ENCODE measurements at regions not wholly inside any gene's neighbourhood (a gene's known extent, or its start where the extent isn't known, plus 50 kb on each side); places are given as distances from the start of the nearest gene placed in this dataset.

DNA sequence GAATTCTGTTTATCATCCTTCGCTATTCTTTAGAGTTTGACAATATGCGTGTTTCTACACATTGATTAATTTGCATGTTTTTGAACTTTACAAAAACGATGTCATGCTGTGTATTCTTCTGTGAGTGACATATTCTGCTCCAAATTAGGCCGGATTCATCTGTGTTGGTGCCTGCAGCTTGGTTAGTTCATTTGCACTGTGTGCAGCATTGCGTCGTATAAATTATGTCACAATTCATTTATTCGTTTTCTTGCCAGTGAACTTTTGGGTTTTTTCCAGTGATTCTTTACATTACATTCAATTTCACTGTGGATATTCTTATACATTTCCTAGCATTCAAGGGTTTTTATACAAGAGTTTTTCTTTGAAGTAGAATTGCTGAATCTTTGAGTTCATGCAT, 118.3 kb downstream of the KCNF1 start:
- POLR2A ChIA-PET (ENCODE audit: low non-redundant PET), result no interaction called here
- TF ChIP-seq, protein P1, sequence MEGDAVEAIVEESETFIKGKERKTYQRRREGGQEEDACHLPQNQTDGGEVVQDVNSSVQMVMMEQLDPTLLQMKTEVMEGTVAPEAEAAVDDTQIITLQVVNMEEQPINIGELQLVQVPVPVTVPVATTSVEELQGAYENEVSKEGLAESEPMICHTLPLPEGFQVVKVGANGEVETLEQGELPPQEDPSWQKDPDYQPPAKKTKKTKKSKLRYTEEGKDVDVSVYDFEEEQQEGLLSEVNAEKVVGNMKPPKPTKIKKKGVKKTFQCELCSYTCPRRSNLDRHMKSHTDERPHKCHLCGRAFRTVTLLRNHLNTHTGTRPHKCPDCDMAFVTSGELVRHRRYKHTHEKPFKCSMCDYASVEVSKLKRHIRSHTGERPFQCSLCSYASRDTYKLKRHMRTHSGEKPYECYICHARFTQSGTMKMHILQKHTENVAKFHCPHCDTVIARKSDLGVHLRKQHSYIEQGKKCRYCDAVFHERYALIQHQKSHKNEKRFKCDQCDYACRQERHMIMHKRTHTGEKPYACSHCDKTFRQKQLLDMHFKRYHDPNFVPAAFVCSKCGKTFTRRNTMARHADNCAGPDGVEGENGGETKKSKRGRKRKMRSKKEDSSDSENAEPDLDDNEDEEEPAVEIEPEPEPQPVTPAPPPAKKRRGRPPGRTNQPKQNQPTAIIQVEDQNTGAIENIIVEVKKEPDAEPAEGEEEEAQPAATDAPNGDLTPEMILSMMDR (conservative IDR thresholded peaks at IDR 0.05; ENCODE audit: low read depth), result no peak
- CTCF ChIA-PET, result no interaction called here
- DNase-seq (ENCODE audit: low spot score), result no peak
- H3K27ac ChIP-seq, result no peak overlapping the region

DNA sequence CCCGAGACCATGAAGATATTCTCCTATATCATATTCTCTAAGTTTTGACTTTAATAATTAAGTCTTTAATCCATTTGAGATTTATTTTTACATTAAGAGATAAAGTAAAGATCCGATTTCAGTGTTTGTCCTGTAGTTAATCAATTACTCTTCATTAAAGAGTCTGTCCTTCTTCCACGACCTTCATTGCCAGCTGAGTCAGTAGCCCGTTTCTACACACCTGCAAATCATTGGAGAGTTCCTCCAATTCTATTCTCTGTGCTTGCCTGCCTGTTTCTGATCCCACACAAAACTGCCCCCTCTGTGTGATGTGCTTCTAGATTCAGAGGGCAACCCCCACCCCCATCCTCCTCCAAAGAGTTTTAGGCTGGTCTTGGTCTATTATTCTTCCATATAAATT, 119.2 kb downstream of the KCNF1 start:
- POLR2A ChIA-PET (ENCODE audit: low non-redundant PET), result no interaction called here
- TF ChIP-seq, protein P1 (conservative IDR thresholded peaks at IDR 0.05; ENCODE audit: low read depth), result no peak
- no peak overlapping the region for H3K27ac ChIP-seq
- CTCF ChIA-PET, result interaction anchor here (0.6 kb wide), 1 partner anchor 37 kb away, joined by 3 read pairs; no protein-coding TSS in a partner anchor
- no peak for DNase-seq (ENCODE audit: low spot score)

DNA sequence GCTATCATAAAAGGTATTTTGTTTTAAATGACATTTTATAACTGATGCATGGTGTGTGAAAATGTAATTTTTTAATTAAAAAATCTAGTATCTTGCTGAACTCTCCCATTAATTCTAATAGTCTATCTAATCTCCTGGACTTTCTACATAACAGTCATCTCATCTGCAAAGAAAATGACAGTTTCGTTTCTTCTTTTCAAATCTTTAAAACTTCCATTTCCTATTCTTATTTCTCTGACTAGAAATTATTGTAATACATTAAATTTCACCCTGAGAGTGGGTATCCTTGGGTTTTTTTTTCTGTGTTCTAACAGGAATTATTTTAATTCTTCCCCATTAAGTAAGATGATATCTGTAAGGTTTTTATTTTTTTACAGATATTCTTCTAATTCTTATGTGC, 120.1 kb downstream of the KCNF1 start:
- CTCF ChIA-PET, result no interaction called here
- POLR2A ChIA-PET (ENCODE audit: low non-redundant PET), result no interaction called here
- no peak for DNase-seq (ENCODE audit: low spot score)
- no peak overlapping the region for H3K27ac ChIP-seq
- TF ChIP-seq, protein P1 (conservative IDR thresholded peaks at IDR 0.05; ENCODE audit: low read depth), result no peak

DNA sequence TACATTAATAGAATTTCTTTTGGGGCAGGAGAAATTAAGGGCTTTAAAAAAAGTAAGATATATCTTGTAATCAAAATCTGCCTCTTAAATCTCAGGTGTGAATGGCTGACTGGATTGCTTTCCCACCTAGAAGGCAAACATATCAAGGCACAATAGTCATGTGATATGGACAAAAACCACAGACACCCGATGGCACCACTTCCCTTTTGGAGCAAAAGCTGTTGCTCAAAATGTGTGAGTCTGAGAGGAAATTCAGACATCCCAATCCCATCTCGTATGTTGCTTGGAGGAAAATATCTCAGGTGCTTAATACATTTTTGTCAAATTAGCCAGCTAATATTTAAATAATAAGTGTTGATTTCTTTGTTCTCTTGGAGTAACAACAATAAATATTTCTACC, 120.7 kb downstream of the KCNF1 start:
- CTCF ChIA-PET, result no interaction called here
- DNase-seq (ENCODE audit: low spot score), result no peak
- POLR2A ChIA-PET (ENCODE audit: low non-redundant PET), result no interaction called here
- TF ChIP-seq, protein P1 (conservative IDR thresholded peaks at IDR 0.05; ENCODE audit: low read depth), result no peak
- H3K27ac ChIP-seq, result no peak overlapping the region

DNA sequence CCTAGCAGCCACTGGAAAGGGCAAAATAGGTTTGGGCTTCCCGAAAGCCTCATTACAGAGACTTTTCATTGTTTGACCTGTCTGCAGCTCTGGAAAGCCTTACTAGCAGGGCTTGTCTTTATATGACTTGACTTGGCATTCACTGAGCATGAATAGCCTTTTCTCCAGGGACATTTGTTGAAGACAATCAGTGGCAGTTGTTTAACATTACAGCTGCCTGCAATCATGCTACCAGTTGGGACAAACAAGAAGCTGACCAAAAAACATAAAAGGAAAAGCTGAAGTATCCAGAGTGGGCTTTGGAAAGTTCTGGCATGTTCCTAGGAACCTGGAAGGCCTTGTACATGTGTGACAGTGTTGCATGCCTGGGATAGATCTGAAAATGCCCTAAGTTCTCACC, 121.4 kb downstream of the KCNF1 start:
- H3K27ac ChIP-seq, result no peak overlapping the region
- TF ChIP-seq, protein P1 (conservative IDR thresholded peaks at IDR 0.05; ENCODE audit: low read depth), result no peak
- DNase-seq (ENCODE audit: low spot score), result no peak
- POLR2A ChIA-PET (ENCODE audit: low non-redundant PET), result no interaction called here
- CTCF ChIA-PET, result no interaction called here

DNA sequence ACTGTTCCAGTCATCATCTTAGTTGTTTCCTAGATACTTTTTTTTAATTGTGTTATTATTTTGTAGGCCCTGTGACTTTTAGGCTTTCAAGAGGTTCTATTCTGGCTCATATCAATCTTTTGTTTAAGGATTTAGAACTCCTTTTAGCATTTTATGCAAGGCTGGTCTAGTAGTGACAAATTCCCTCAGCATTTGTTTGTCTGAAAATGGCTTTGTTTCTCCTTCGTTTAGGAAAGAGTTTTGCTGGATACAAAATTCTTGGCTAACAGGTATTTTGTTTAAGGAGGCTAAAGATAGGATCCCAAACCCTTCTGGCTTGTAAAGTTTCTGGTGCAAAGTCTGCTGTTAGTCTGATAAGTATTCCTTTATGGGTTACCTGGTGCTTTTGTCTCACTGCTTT, 116.6 kb upstream of the SLC66A3 start:
- CTCF ChIA-PET, result no interaction called here
- POLR2A ChIA-PET (ENCODE audit: low non-redundant PET), result no interaction called here
- H3K27ac ChIP-seq, result no peak overlapping the region
- TF ChIP-seq, protein P1 (conservative IDR thresholded peaks at IDR 0.05; ENCODE audit: low read depth), result no peak
- no peak for DNase-seq (ENCODE audit: low spot score)

DNA sequence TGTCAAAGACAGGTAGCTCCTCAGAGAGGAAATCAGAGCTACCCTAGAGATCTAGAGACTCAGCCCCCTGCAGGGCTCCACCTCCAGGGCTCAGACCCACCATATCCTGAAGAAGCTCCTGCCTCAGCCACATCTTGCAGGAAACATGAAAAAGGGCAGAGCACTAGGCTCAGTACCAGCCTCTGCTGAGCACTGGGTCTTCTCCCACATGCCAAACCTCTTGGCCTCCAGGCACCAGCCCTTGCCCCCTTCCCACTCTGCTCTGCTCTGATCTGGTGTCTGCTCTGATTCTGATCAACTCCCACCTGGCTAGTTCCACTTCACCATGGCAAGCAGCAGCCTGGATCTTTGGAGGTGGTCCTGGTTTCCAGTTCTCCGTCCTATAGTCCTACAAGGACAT, 114.3 kb upstream of the SLC66A3 start:
- TF ChIP-seq, protein P1 (conservative IDR thresholded peaks at IDR 0.05; ENCODE audit: low read depth), result no peak
- DNase-seq (ENCODE audit: low spot score), result no peak
- H3K27ac ChIP-seq, result no peak overlapping the region
- CTCF ChIA-PET, result no interaction called here
- POLR2A ChIA-PET (ENCODE audit: low non-redundant PET), result no interaction called here
